BE2C (cell line): ENCODE measurements at regions not wholly inside any gene's neighbourhood (a gene's known extent, or its start where the extent isn't known, plus 50 kb on each side); places are given as distances from the start of the nearest gene placed in this dataset.
"Not testable (repeated sequence)": the region's sequence is repeated elsewhere in the genome, so short reads cannot be mapped to it uniquely, and the experiment has no call there.

Source experiments
- DNase-seq: peaks from one replicate; pipeline ENCODE4 v3.0.0-alpha.2; 2020
- H3K27me3 ChIP-seq: fragments of 250-450 bp; sonication (Bioruptor Pico); 2 replicates; pipeline ENCODE4 v1.5.1; 2020; ENCODE audit warnings: mild to moderate bottlenecking
- H3K36me3 ChIP-seq: fragments of 250-450 bp; sonication (Bioruptor Pico); 2 replicates; pipeline ENCODE4 v1.5.1; 2020; ENCODE audit warnings: mild to moderate bottlenecking
- H3K4me1 ChIP-seq: fragments of 250-450 bp; sonication (Bioruptor Pico); 2 replicates; pipeline ENCODE4 v1.5.1; 2020
- H3K4me3 ChIP-seq: 2 replicates; pipeline ENCODE4 v1.5.1; 2011; ENCODE audit warnings: low read depth, low read length
- H3K9me3 ChIP-seq: fragments of 250-450 bp; sonication (Bioruptor Pico); 2 replicates; pipeline ENCODE4 v1.5.1; 2020
- TF ChIP-seq, protein P1 (sequence below): IDR thresholded peaks from 2 replicates; pipeline ENCODE4 v1.5.1; 2012; ENCODE audit warnings: mild to moderate bottlenecking, low read depth, low read length

DNA sequence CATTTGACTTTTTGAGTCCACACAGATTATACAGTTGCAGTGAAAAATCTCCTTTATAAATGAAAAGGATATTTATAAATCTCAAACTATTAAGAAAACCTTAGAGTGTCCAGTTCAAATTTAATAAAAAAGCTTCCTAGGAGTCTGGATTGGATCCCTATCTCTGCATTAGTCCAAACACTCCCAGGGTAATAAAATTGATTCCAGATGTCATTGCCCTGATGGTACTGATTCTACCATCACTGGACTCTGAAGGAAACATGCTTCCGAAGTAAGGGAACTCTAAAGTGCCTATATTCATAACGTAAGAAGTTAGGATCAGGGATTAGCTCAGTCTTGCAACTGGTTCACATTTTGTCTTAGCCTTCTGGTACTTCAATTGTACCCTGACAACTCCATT, 1325.1 kb upstream of the MAP3K7 start:
- TF ChIP-seq, protein P1, sequence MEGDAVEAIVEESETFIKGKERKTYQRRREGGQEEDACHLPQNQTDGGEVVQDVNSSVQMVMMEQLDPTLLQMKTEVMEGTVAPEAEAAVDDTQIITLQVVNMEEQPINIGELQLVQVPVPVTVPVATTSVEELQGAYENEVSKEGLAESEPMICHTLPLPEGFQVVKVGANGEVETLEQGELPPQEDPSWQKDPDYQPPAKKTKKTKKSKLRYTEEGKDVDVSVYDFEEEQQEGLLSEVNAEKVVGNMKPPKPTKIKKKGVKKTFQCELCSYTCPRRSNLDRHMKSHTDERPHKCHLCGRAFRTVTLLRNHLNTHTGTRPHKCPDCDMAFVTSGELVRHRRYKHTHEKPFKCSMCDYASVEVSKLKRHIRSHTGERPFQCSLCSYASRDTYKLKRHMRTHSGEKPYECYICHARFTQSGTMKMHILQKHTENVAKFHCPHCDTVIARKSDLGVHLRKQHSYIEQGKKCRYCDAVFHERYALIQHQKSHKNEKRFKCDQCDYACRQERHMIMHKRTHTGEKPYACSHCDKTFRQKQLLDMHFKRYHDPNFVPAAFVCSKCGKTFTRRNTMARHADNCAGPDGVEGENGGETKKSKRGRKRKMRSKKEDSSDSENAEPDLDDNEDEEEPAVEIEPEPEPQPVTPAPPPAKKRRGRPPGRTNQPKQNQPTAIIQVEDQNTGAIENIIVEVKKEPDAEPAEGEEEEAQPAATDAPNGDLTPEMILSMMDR: no peak
- no peak for DNase-seq
- no peaks in the 10 kb centered on the region for H3K36me3 ChIP-seq
- H3K4me3 ChIP-seq: no peak overlapping the region
- peaks cover 11% of the 10 kb centered on the region for H3K4me1 ChIP-seq
- H3K9me3 ChIP-seq: no peaks in the 10 kb centered on the region
- no peaks in the 10 kb centered on the region for H3K27me3 ChIP-seq

DNA sequence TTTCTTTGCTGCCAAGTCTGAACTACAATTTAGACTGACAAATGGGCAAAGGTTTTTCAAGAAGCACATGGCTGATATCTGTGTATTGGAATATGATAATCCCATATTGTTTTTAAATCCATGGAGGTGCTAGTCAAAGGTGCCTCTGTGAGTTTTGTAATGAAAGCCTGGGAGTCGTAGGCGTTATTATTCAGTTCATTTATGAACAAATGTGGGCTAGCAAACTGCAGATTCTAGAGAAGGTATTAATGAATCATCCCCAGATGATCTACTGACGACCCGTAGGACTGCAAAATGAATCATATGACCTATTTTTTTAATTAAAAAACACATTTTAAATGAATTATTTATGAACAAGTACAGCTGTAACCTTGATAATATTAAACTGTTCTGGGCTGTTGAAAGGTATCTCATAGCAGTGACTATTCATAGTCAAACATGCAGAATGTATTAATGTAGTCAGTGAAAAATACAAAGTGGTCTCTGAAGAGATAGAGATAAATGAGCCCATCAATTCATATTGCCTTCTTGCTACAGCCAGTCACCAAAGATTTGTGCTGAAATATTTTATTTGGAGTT, 1317.8 kb upstream of the MAP3K7 start:
- TF ChIP-seq, protein P1: no peak
- H3K9me3 ChIP-seq: no peaks in the 10 kb centered on the region
- H3K36me3 ChIP-seq: no peaks in the 10 kb centered on the region
- no peak overlapping the region for H3K4me3 ChIP-seq
- H3K4me1 ChIP-seq: no peaks in the 10 kb centered on the region
- no peaks in the 10 kb centered on the region for H3K27me3 ChIP-seq
- no peak for DNase-seq

GRCh38 chr6:91895599-91896285, 1308.9 kb upstream of the MAP3K7 start:
- no peak for DNase-seq
- Histone ChIP-seq H3K36me3 (no peaks in the 10 kb centered on the region), H3K27me3 (no peaks in the 10 kb centered on the region), H3K4me3 (no peak overlapping the region), H3K9me3 (no peaks in the 10 kb centered on the region), H3K4me1 (no peaks in the 10 kb centered on the region)
- TF ChIP-seq, protein P1: no peak

DNA sequence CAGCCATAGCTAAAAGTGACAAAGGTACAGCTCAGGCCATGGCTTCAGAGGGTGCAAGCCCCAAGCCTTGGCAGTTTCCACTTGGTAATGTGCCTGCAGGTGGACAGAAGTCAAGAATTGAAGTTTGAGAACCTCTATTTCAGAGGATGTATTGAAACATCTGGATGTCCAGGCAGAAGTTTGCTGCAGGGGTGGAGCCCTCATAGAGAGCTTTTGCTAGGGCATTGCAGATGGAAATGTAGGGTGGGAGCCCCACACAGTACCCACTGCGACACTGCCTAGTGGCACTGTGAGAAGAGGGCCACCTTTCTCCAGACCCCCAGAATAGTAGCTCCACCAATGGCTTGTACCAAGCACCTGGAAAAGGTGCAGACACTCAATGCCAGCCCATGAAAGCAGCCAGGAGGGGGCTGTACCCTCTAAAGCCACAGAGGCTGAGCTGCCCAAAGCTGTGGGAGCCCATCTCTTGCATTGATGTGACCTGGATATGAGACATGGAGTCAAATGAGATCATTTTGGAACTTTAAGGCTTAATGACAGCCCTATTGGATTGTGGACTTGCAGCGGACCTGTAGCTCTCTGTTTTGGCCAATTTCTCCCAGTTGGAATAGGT, 1299.4 kb upstream of the MAP3K7 start:
- Histone ChIP-seq H3K4me3 (no peak overlapping the region), H3K4me1 (no peaks in the 10 kb centered on the region), H3K27me3 (no peaks in the 10 kb centered on the region), H3K9me3 (0 out of 2 replicates have a peak, but pooled peaks cover 3% of the 10 kb centered on the region), H3K36me3 (no peaks in the 10 kb centered on the region)
- no peak for DNase-seq
- TF ChIP-seq, protein P1: no peak

GRCh38 chr6:91881791-91882190, 1294.9 kb upstream of the MAP3K7 start:
- H3K9me3 ChIP-seq, H3K36me3 ChIP-seq, H3K27me3 ChIP-seq, DNase-seq, H3K4me3 ChIP-seq, H3K4me1 ChIP-seq: not testable (repeated sequence)

DNA sequence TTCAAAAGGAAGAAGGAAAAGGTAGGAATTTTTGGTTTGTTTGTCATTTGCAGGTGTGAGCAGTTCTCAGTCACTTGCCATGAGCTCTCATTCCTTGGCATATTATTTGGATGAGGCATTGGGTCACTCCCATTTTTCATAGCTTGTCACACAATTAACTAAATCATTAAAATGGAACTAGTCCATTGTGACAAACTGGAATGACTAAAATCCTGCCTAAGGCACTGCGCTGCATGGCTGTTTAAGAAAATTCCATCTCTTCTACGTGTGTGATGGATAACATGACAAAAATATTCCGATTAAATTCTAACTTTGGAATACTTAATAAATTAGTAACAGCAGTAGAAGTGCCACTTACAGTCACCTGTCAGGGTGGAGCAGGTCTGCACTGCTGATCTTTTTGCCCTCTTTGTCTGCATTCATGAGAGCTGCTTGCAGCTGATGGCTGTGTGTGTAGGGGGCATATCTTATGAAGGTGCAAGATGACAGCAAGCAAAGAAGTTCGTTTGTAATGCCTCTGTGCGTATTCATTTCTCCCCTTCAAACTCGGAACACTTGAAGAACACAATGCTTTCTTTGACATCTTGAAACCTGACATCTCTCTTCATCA, 1292.6 kb upstream of the MAP3K7 start:
- no peaks in the 10 kb centered on the region for H3K4me1 ChIP-seq
- TF ChIP-seq, protein P1: no peak
- no peaks in the 10 kb centered on the region for H3K36me3 ChIP-seq
- H3K4me3 ChIP-seq: no peak overlapping the region
- DNase-seq: no peak
- no peaks in the 10 kb centered on the region for H3K27me3 ChIP-seq
- H3K9me3 ChIP-seq: no peaks in the 10 kb centered on the region
